Aorta (tissue), 5 donors: ENCODE measurements at regions not wholly inside any gene's neighbourhood (a gene's known extent, or its start where the extent isn't known, plus 50 kb on each side); places are given as distances from the start of the nearest gene placed in this dataset.

Source experiments
- ATAC-seq: fragments of 200-7000 bp; cut with Tn5 transposase; one replicate; pipeline ENCODE4 v1.9.1; 2022; ENCODE audit warnings: moderate library complexity; ENCODE audit not compliant: low FRiP score
- DNase-seq, 2 donors: peaks; one replicate each; pipeline ENCODE4 v3.0.0-alpha.2; 2020
- H3K27ac ChIP-seq, 2 donors: one replicate each; pipeline ENCODE4 v1.5.1; 2013; ENCODE audit warnings: low read length in 2 of 2, mild to moderate bottlenecking in 2 of 2, moderate library complexity in 2 of 2, control low read depth in 1 of 2, inconsistent platforms in 1 of 2, low read depth in 1 of 2
- H3K27me3 ChIP-seq, 2 donors: one replicate each; pipeline ENCODE4 v1.6.1; 2013; ENCODE audit warnings: control low read depth in 1 of 2, low read length in 1 of 2, mild to moderate bottlenecking in 1 of 2, moderate library complexity in 1 of 2; ENCODE audit not compliant: insufficient read depth in 2 of 2, control insufficient read depth in 1 of 2
- H3K36me3 ChIP-seq, 2 donors: one replicate each; pipeline ENCODE4 v1.6.1; 2013; ENCODE audit warnings: control low read depth in 1 of 2, low read length in 1 of 2, mild to moderate bottlenecking in 1 of 2; ENCODE audit not compliant: insufficient read depth in 2 of 2, control insufficient read depth in 1 of 2
- H3K4me1 ChIP-seq, 2 donors: one replicate each; pipeline ENCODE4 v1.6.1; 2013; ENCODE audit warnings: low read length in 2 of 2, control low read depth in 1 of 2, mild to moderate bottlenecking in 1 of 2, moderate library complexity in 1 of 2; ENCODE audit not compliant: insufficient read depth in 2 of 2, control insufficient read depth in 1 of 2
- H3K4me3 ChIP-seq, 2 donors: one replicate each; pipeline ENCODE4 v1.5.1; 2013; ENCODE audit warnings: low read length in 2 of 2, control low read depth in 1 of 2, mild to moderate bottlenecking in 1 of 2
- H3K9me3 ChIP-seq: one replicate; pipeline ENCODE4 v1.6.1; 2013; ENCODE audit warnings: mild to moderate bottlenecking, low read length; ENCODE audit not compliant: control insufficient read depth
- WGBS, 2 donors: extraction: QIAGEN DNeasy Blood & Tissue Kit; methylation state at CpG; one replicate each; pipeline ENCODE4 v1.1.7; 2013; 5-methylcytosine and 5-hydroxymethylcytosine counted together
- intact Hi-C, 2 donors: fragments of 100-400 bp; cut with DNase I; formaldehyde crosslinking; loops; one replicate each; pipeline versions ENCODE4 v1.14.2 to v1.15.0; 2022
- donor health status: healthy with polysubstance abuse.
- donor health status: Bipolar disorder and iron deficiency.
- donor health status: DM: no; HTN: no; CAD: no.
- donor health status: DM: no; HTN: no; CAD: no.
- donor health status: DM: yes; HTN: yes; CAD: no.

- no peak for DNase-seq
- no peak for ATAC-seq
- Histone ChIP-seq H3K4me3 (no peak overlapping the region), H3K27ac (no peak overlapping the region), H3K4me1 (peaks cover 2 to 5% of the 10 kb centered on the region in 2 donors), H3K36me3 (peaks cover 0 to 1% of the 10 kb centered on the region in 2 donors), H3K9me3 (no peaks in the 10 kb centered on the region), H3K27me3 (no peaks in the 10 kb centered on the region)
- 93 to 94% methylated on average over 1 of the region's 1 CpG for WGBS, 2 donors
- intact Hi-C loops, result no loop called here
These were observed 78.5 kb upstream of the PDE4D start for GRCh38 chr5:59972043-59972442.

- no peak for DNase-seq
- Histone ChIP-seq H3K36me3 (no peaks in the 10 kb centered on the region), H3K4me1 (peaks cover 4 to 11% of the 10 kb centered on the region in 2 donors), H3K4me3 (no peak overlapping the region), H3K27me3 (no peaks in the 10 kb centered on the region), H3K27ac (no peak overlapping the region), H3K9me3 (no peaks in the 10 kb centered on the region)
- intact Hi-C loops, result no loop called here
- no peak for ATAC-seq
- WGBS, 2 donors, result 83 to 86% methylated on average over 1 of the region's 1 CpG
These were observed 65.8 kb upstream of the PDE4D start for GRCh38 chr5:59959330-59959729.

- no peak overlapping the region for H3K27ac ChIP-seq
- intact Hi-C loops, result no loop called here
- no peaks in the 10 kb centered on the region for H3K36me3 ChIP-seq
These were observed 62.7 kb upstream of the PDE4D start for GRCh38 chr5:59956130-59956783.

GRCh38 chr5:59955241-59955640 lies 61.7 kb upstream of the PDE4D start:
- intact Hi-C loops, result no loop called here
- no peaks in the 10 kb centered on the region for H3K27me3 ChIP-seq
- H3K4me3 ChIP-seq, result no peak overlapping the region
- no peak overlapping the region for H3K27ac ChIP-seq
- no peaks in the 10 kb centered on the region for H3K36me3 ChIP-seq
- no peaks in the 10 kb centered on the region for H3K9me3 ChIP-seq
- DNase-seq (no peak), ATAC-seq (peak; percentile 38)
- peaks cover 2 to 9% of the 10 kb centered on the region in 2 donors for H3K4me1 ChIP-seq
- 17 to 31% methylated on average over 2 of the region's 2 CpGs for WGBS, 2 donors

More at GRCh38 chr5:59956130-59956783, 62.7 kb upstream of the PDE4D start:
- Histone ChIP-seq H3K4me1 (peaks cover 2 to 9% of the 10 kb centered on the region in 2 donors), H3K4me3 (no peak overlapping the region), H3K9me3 (no peaks in the 10 kb centered on the region), H3K27me3 (no peaks in the 10 kb centered on the region)
- ATAC-seq (no peak), DNase-seq (no peak)
- WGBS, 2 donors, result 50 to 53% methylated on average over 3 of the region's 3 CpGs

- no peaks in the 10 kb centered on the region for H3K27me3 ChIP-seq
- DNase-seq (no peak), ATAC-seq (no peak)
- no peaks in the 10 kb centered on the region for H3K9me3 ChIP-seq
- H3K27ac ChIP-seq, result no peak overlapping the region
- no peaks in the 10 kb centered on the region for H3K36me3 ChIP-seq
- intact Hi-C loops, result loop anchor here in 1 of 2 donors (10.0 kb wide), 1 partner anchor 59 kb away; no protein-coding TSS in a partner anchor
- no peak overlapping the region for H3K4me3 ChIP-seq
- H3K4me1 ChIP-seq, result peaks cover 0 to 2% of the 10 kb centered on the region in 2 donors
- WGBS, 2 donors, result 73 to 76% methylated on average over 6 of the region's 6 CpGs
These were observed 50.1 kb upstream of the PDE4D start for GRCh38 chr5:59943452-59944113.
